ENCODE measurements at regions not wholly inside any gene's neighbourhood (a gene's known extent, or its start where the extent isn't known, plus 50 kb on each side); places are given as distances from the start of the nearest gene placed in this dataset.

DNA sequence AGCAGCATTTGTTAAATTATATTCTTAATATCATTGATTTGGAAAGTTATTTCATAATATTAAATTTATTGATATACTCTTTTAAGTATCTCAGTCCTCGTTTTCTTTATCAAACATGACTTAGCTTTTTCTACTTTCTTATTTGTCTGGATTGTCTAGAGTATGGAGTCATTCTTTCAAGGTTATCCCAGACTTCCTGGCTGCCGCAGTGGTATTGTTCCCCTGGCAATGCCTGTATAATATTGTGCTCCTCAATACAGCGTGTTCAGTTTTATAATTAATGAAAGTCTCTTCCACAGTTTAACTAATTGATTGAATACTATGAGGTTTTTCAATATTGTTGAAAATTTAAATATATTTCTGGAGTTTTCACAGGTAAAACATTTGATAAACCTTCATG is 310.9 kb downstream of the ANKRD50 start:
- TF ChIP-seq, protein P1, sequence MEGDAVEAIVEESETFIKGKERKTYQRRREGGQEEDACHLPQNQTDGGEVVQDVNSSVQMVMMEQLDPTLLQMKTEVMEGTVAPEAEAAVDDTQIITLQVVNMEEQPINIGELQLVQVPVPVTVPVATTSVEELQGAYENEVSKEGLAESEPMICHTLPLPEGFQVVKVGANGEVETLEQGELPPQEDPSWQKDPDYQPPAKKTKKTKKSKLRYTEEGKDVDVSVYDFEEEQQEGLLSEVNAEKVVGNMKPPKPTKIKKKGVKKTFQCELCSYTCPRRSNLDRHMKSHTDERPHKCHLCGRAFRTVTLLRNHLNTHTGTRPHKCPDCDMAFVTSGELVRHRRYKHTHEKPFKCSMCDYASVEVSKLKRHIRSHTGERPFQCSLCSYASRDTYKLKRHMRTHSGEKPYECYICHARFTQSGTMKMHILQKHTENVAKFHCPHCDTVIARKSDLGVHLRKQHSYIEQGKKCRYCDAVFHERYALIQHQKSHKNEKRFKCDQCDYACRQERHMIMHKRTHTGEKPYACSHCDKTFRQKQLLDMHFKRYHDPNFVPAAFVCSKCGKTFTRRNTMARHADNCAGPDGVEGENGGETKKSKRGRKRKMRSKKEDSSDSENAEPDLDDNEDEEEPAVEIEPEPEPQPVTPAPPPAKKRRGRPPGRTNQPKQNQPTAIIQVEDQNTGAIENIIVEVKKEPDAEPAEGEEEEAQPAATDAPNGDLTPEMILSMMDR (IDR thresholded peaks at IDR 0.05; ENCODE audit: insufficient read depth, low read depth, low read length): no peak
- ChIA-PET CTCF (no interaction called here), POLR2A (no interaction called here)
- no peak for DNase-seq (ENCODE audit: low read depth)
- Histone ChIP-seq H3K4me3 (ENCODE audit: low read depth, low read length) (no peak overlapping the region), H3K36me3 (ENCODE audit: control insufficient read depth, insufficient read depth, low read length) (no peaks in the 10 kb centered on the region), H3K27me3 (ENCODE audit: control insufficient read depth, insufficient read depth, low read length) (no peaks in the 10 kb centered on the region)

DNA sequence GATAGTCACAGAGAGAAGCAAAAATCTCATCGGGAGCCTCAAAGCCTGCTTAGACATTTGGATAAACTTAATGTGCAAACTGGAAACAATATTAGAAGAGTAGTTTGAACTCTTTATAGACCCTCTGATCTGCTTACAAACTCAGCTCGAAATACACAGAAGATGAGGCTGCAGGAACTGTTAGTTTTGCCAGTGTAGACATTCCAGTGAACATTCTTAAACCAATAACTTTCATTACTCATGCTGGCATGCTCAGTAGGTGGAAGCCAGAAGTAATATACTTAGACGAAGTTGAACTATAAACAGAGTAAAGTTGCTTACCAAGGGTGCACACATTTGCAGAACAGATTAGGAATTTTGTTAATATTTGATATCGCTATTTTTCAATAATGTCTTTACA is 303.5 kb downstream of the ANKRD50 start:
- ChIA-PET POLR2A (no interaction called here), CTCF (no interaction called here)
- DNase-seq (ENCODE audit: low read depth): no peak
- Histone ChIP-seq H3K36me3 (ENCODE audit: control insufficient read depth, insufficient read depth, low read length) (no peaks in the 10 kb centered on the region), H3K27me3 (ENCODE audit: control insufficient read depth, insufficient read depth, low read length) (no peaks in the 10 kb centered on the region), H3K4me3 (ENCODE audit: low read depth, low read length) (no peak overlapping the region)
- TF ChIP-seq, protein P1 (IDR thresholded peaks at IDR 0.05; ENCODE audit: insufficient read depth, low read depth, low read length): no peak

- TF ChIP-seq, protein P1 (IDR thresholded peaks at IDR 0.05; ENCODE audit: insufficient read depth, low read depth, low read length): no peak
- Histone ChIP-seq H3K27me3 (ENCODE audit: control insufficient read depth, insufficient read depth, low read length) (no peaks in the 10 kb centered on the region), H3K4me3 (ENCODE audit: low read depth, low read length) (no peak overlapping the region), H3K36me3 (ENCODE audit: control insufficient read depth, insufficient read depth, low read length) (no peaks in the 10 kb centered on the region)
- ChIA-PET CTCF (no interaction called here), POLR2A (no interaction called here)
- DNase-seq (ENCODE audit: low read depth): no peak
Observed at GRCh38 chr4:124414276-124415040, 298.1 kb downstream of the ANKRD50 start.

DNA sequence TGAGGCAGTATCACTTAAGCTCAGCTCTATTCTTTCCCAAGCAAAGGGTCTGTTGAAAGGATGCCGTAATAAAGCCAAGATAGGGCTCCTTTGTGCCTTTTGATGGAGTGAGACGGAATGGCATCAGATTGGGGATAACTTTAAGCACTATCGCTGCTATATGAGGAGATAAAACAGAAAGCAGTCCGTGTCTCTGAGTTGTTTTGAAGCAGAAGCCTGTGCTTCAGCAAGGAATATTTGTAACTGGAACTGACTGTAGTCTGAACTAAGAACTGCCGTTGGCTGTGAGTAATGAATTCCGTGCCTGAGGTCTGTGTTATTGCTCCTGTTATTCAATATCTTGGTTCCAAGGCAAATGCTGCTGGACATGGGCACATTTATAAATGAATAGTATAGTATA is 297.4 kb downstream of the ANKRD50 start:
- DNase-seq (ENCODE audit: low read depth): peak; percentile 18
- Histone ChIP-seq H3K4me3 (ENCODE audit: low read depth, low read length) (no peak overlapping the region), H3K27me3 (ENCODE audit: control insufficient read depth, insufficient read depth, low read length) (no peaks in the 10 kb centered on the region), H3K36me3 (ENCODE audit: control insufficient read depth, insufficient read depth, low read length) (no peaks in the 10 kb centered on the region)
- CTCF ChIA-PET: no interaction called here
- TF ChIP-seq, protein P1 (IDR thresholded peaks at IDR 0.05; ENCODE audit: insufficient read depth, low read depth, low read length): no peak
- POLR2A ChIA-PET: no interaction called here

DNA sequence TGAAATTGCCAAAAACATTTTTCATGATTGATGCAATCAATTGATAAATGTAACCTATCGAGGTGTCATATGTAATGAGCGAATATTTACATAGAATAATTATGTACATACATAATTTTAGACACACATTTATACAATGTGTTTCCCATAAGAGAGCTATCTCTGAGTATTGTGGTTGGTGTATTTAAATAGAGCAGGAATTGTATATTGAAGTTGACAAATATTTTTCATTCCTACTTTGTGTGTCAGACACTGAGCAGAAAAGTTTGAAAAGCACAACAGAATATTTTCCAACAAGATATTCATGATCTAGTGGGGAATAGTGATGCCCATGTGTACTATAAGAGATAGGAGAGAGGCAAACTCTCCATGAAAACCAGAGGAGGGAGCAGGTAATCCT is 295.2 kb downstream of the ANKRD50 start:
- H3K27me3 ChIP-seq (ENCODE audit: control insufficient read depth, insufficient read depth, low read length): no peaks in the 10 kb centered on the region
- ChIA-PET POLR2A (no interaction called here), CTCF (no interaction called here)
- no peak overlapping the region for H3K4me3 ChIP-seq (ENCODE audit: low read depth, low read length)
- TF ChIP-seq, protein P1 (IDR thresholded peaks at IDR 0.05; ENCODE audit: insufficient read depth, low read depth, low read length): no peak
- H3K36me3 ChIP-seq (ENCODE audit: control insufficient read depth, insufficient read depth, low read length): no peaks in the 10 kb centered on the region
- no peak for DNase-seq (ENCODE audit: low read depth)
